ENCODE measurements at regions not wholly inside any gene's neighbourhood (a gene's known extent, or its start where the extent isn't known, plus 50 kb on each side); places are given as distances from the start of the nearest gene placed in this dataset.

GRCh38 chr7:22617166-22617565 is 109.8 kb upstream of the IL6 start:
- Histone ChIP-seq H3K27ac (ENCODE audit: low read depth in 1 of 2, low read length in 1 of 2) (no peak overlapping the region), H3K9me3 (ENCODE audit: control insufficient read depth in 2 of 2, insufficient read depth in 1 of 2, low read length in 1 of 2) (no peaks in the 10 kb centered on the region), H3K4me3 (ENCODE audit: low read length in 2 of 2) (no peak overlapping the region), H3K36me3 (ENCODE audit: control insufficient read depth in 2 of 2, insufficient read depth in 2 of 2, low read length in 1 of 2) (no peaks in the 10 kb centered on the region), H3K27me3 (ENCODE audit: control insufficient read depth in 2 of 2, insufficient read depth in 1 of 2, low read length in 1 of 2) (no peaks in the 10 kb centered on the region), H3K4me1 (ENCODE audit: control insufficient read depth in 2 of 2, insufficient read depth in 2 of 2, low read length in 2 of 2) (no peaks in the 10 kb centered on the region)
- no peak for DNase-seq (ENCODE audit: low read depth in 6 of 9, low spot score in 9 of 9)
- WGBS: 85% methylated on average over 4 of the region's 4 CpGs

- Histone ChIP-seq H3K4me3 (ENCODE audit: low read length in 2 of 2) (no peak overlapping the region), H3K27me3 (ENCODE audit: control insufficient read depth in 2 of 2, insufficient read depth in 1 of 2, low read length in 1 of 2) (no peaks in the 10 kb centered on the region), H3K36me3 (ENCODE audit: control insufficient read depth in 2 of 2, insufficient read depth in 2 of 2, low read length in 1 of 2) (no peaks in the 10 kb centered on the region), H3K9me3 (ENCODE audit: control insufficient read depth in 2 of 2, insufficient read depth in 1 of 2, low read length in 1 of 2) (no peaks in the 10 kb centered on the region), H3K27ac (ENCODE audit: low read depth in 1 of 2, low read length in 1 of 2) (no peak overlapping the region), H3K4me1 (ENCODE audit: control insufficient read depth in 2 of 2, insufficient read depth in 2 of 2, low read length in 2 of 2) (no peaks in the 10 kb centered on the region)
- 87% methylated on average over 2 of the region's 2 CpGs for WGBS
- no peak for DNase-seq (ENCODE audit: low read depth in 6 of 9, low spot score in 9 of 9)
Observed at GRCh38 chr7:22613496-22613895, 113.5 kb upstream of the IL6 start.

- no peaks in the 10 kb centered on the region for H3K27me3 ChIP-seq (ENCODE audit: control insufficient read depth in 2 of 2, insufficient read depth in 1 of 2, low read length in 1 of 2)
- no peaks in the 10 kb centered on the region for H3K9me3 ChIP-seq (ENCODE audit: control insufficient read depth in 2 of 2, insufficient read depth in 1 of 2, low read length in 1 of 2)
- no peak overlapping the region for H3K27ac ChIP-seq (ENCODE audit: low read depth in 1 of 2, low read length in 1 of 2)
- WGBS: 91% methylated on average over 2 of the region's 2 CpGs
- no peaks in the 10 kb centered on the region for H3K36me3 ChIP-seq (ENCODE audit: control insufficient read depth in 2 of 2, insufficient read depth in 2 of 2, low read length in 1 of 2)
- H3K4me1 ChIP-seq (ENCODE audit: control insufficient read depth in 2 of 2, insufficient read depth in 2 of 2, low read length in 2 of 2): no peaks in the 10 kb centered on the region
- no peak for DNase-seq (ENCODE audit: low read depth in 6 of 9, low spot score in 9 of 9)
- H3K4me3 ChIP-seq (ENCODE audit: low read length in 2 of 2): no peak overlapping the region
Observed at GRCh38 chr7:22612776-22613175, 112.8 kb upstream of the STEAP1B start.

GRCh38 chr7:22611758-22612079 is 111.7 kb upstream of the STEAP1B start:
- DNase-seq (ENCODE audit: low read depth in 6 of 9, low spot score in 9 of 9): no peak
- 92% methylated on average over 4 of the region's 4 CpGs for WGBS
- H3K9me3 ChIP-seq (ENCODE audit: control insufficient read depth in 2 of 2, insufficient read depth in 1 of 2, low read length in 1 of 2): no peaks in the 10 kb centered on the region
- no peaks in the 10 kb centered on the region for H3K27me3 ChIP-seq (ENCODE audit: control insufficient read depth in 2 of 2, insufficient read depth in 1 of 2, low read length in 1 of 2)
- H3K4me3 ChIP-seq (ENCODE audit: low read length in 2 of 2): no peak overlapping the region
- no peak overlapping the region for H3K27ac ChIP-seq (ENCODE audit: low read depth in 1 of 2, low read length in 1 of 2)
- no peaks in the 10 kb centered on the region for H3K36me3 ChIP-seq (ENCODE audit: control insufficient read depth in 2 of 2, insufficient read depth in 2 of 2, low read length in 1 of 2)
- no peaks in the 10 kb centered on the region for H3K4me1 ChIP-seq (ENCODE audit: control insufficient read depth in 2 of 2, insufficient read depth in 2 of 2, low read length in 2 of 2)

GRCh38 chr7:22610951-22611757 is 111.2 kb upstream of the STEAP1B start:
- no peak overlapping the region for H3K27ac ChIP-seq (ENCODE audit: low read depth in 1 of 2, low read length in 1 of 2)
- no peak for DNase-seq (ENCODE audit: low read depth in 6 of 9, low spot score in 9 of 9)
- 94% methylated on average over 3 of the region's 3 CpGs for WGBS

GRCh38 chr7:22610263-22610662 is 110.3 kb upstream of the STEAP1B start:
- 90% methylated on average over 3 of the region's 3 CpGs for WGBS
- H3K27ac ChIP-seq (ENCODE audit: low read depth in 1 of 2, low read length in 1 of 2): no peak overlapping the region
- H3K4me3 ChIP-seq (ENCODE audit: low read length in 2 of 2): no peak overlapping the region
- DNase-seq (ENCODE audit: low read depth in 6 of 9, low spot score in 9 of 9): no peak
- no peaks in the 10 kb centered on the region for H3K4me1 ChIP-seq (ENCODE audit: control insufficient read depth in 2 of 2, insufficient read depth in 2 of 2, low read length in 2 of 2)
- H3K9me3 ChIP-seq (ENCODE audit: control insufficient read depth in 2 of 2, insufficient read depth in 1 of 2, low read length in 1 of 2): no peaks in the 10 kb centered on the region
- no peaks in the 10 kb centered on the region for H3K36me3 ChIP-seq (ENCODE audit: control insufficient read depth in 2 of 2, insufficient read depth in 2 of 2, low read length in 1 of 2)
- H3K27me3 ChIP-seq (ENCODE audit: control insufficient read depth in 2 of 2, insufficient read depth in 1 of 2, low read length in 1 of 2): no peaks in the 10 kb centered on the region

More at GRCh38 chr7:22610951-22611757, 111.2 kb upstream of the STEAP1B start:
- Histone ChIP-seq H3K36me3 (ENCODE audit: control insufficient read depth in 2 of 2, insufficient read depth in 2 of 2, low read length in 1 of 2) (no peaks in the 10 kb centered on the region), H3K4me3 (ENCODE audit: low read length in 2 of 2) (no peak overlapping the region), H3K9me3 (ENCODE audit: control insufficient read depth in 2 of 2, insufficient read depth in 1 of 2, low read length in 1 of 2) (no peaks in the 10 kb centered on the region), H3K27me3 (ENCODE audit: control insufficient read depth in 2 of 2, insufficient read depth in 1 of 2, low read length in 1 of 2) (no peaks in the 10 kb centered on the region), H3K4me1 (ENCODE audit: control insufficient read depth in 2 of 2, insufficient read depth in 2 of 2, low read length in 2 of 2) (no peaks in the 10 kb centered on the region)

- 96% methylated on average over 5 of the region's 5 CpGs for WGBS
- no peak for DNase-seq (ENCODE audit: low read depth in 6 of 9, low spot score in 9 of 9)
- Histone ChIP-seq H3K27ac (ENCODE audit: low read depth in 1 of 2, low read length in 1 of 2) (no peak overlapping the region), H3K4me3 (ENCODE audit: low read length in 2 of 2) (no peak overlapping the region), H3K36me3 (ENCODE audit: control insufficient read depth in 2 of 2, insufficient read depth in 2 of 2, low read length in 1 of 2) (no peaks in the 10 kb centered on the region), H3K4me1 (ENCODE audit: control insufficient read depth in 2 of 2, insufficient read depth in 2 of 2, low read length in 2 of 2) (no peaks in the 10 kb centered on the region), H3K9me3 (ENCODE audit: control insufficient read depth in 2 of 2, insufficient read depth in 1 of 2, low read length in 1 of 2) (no peaks in the 10 kb centered on the region), H3K27me3 (ENCODE audit: control insufficient read depth in 2 of 2, insufficient read depth in 1 of 2, low read length in 1 of 2) (no peaks in the 10 kb centered on the region)
Observed at GRCh38 chr7:22607180-22607579, 107.2 kb upstream of the STEAP1B start.

GRCh38 chr7:22604246-22604645 is 104.3 kb upstream of the STEAP1B start:
- WGBS: 91% methylated on average over 2 of the region's 2 CpGs
- no peaks in the 10 kb centered on the region for H3K4me1 ChIP-seq (ENCODE audit: control insufficient read depth in 2 of 2, insufficient read depth in 2 of 2, low read length in 2 of 2)
- no peaks in the 10 kb centered on the region for H3K36me3 ChIP-seq (ENCODE audit: control insufficient read depth in 2 of 2, insufficient read depth in 2 of 2, low read length in 1 of 2)
- no peaks in the 10 kb centered on the region for H3K9me3 ChIP-seq (ENCODE audit: control insufficient read depth in 2 of 2, insufficient read depth in 1 of 2, low read length in 1 of 2)
- H3K27ac ChIP-seq (ENCODE audit: low read depth in 1 of 2, low read length in 1 of 2): no peak overlapping the region
- DNase-seq (ENCODE audit: low read depth in 6 of 9, low spot score in 9 of 9): no peak
- no peak overlapping the region for H3K4me3 ChIP-seq (ENCODE audit: low read length in 2 of 2)
- H3K27me3 ChIP-seq (ENCODE audit: control insufficient read depth in 2 of 2, insufficient read depth in 1 of 2, low read length in 1 of 2): no peaks in the 10 kb centered on the region

GRCh38 chr7:22601812-22602565 is 102.0 kb upstream of the STEAP1B start:
- H3K36me3 ChIP-seq (ENCODE audit: control insufficient read depth in 2 of 2, insufficient read depth in 2 of 2, low read length in 1 of 2): no peaks in the 10 kb centered on the region
- no peaks in the 10 kb centered on the region for H3K27me3 ChIP-seq (ENCODE audit: control insufficient read depth in 2 of 2, insufficient read depth in 1 of 2, low read length in 1 of 2)
- no peak overlapping the region for H3K4me3 ChIP-seq (ENCODE audit: low read length in 2 of 2)
- H3K27ac ChIP-seq (ENCODE audit: low read depth in 1 of 2, low read length in 1 of 2): no peak overlapping the region
- WGBS: 93% methylated on average over 4 of the region's 4 CpGs
- no peaks in the 10 kb centered on the region for H3K4me1 ChIP-seq (ENCODE audit: control insufficient read depth in 2 of 2, insufficient read depth in 2 of 2, low read length in 2 of 2)
- no peaks in the 10 kb centered on the region for H3K9me3 ChIP-seq (ENCODE audit: control insufficient read depth in 2 of 2, insufficient read depth in 1 of 2, low read length in 1 of 2)
- DNase-seq (ENCODE audit: low read depth in 6 of 9, low spot score in 9 of 9): no peak
